ENCODE measurements at regions not wholly inside any gene's neighbourhood (a gene's known extent, or its start where the extent isn't known, plus 50 kb on each side); places are given as distances from the start of the nearest gene placed in this dataset.

DNA sequence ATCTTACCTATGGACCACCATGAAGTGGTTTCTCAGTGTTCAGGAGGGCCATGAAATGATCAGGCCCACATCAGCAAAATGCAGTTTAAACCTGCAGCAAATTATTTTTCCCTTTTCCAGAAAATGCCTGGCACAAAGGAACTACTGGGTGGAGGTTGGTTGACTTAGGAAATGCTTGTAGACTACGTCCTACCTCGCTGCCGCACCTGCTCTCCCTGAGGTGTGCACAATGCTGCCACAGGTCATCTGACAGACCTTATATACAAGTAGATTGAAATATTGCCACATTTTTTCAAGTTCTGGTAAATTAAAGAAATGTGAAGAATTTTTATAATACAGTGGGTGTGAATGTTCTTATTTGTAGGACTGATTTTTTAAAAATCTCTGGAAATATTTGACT is 166.7 kb upstream of the PDE4B start:
- H3K27me3 ChIP-seq (replicated peaks; ENCODE audit: insufficient read depth, low read depth, low read length, poor library complexity): no peaks in the 10 kb centered on the region
- ChIA-PET CTCF (no interaction called here), POLR2A (ENCODE audit: low non-redundant PET) (no interaction called here)
- BruUV-seq (replicated peaks): no TSS peak
- no peak for DNase-seq (ENCODE audit: low spot score)
- no peaks in the 10 kb centered on the region for H3K36me3 ChIP-seq (ENCODE audit: insufficient read depth, low read length, poor library complexity, severe bottlenecking)
- no peak overlapping the region for H3K27ac ChIP-seq (ENCODE audit: low read depth, low read length, poor library complexity, severe bottlenecking)
- H3K4me1 ChIP-seq (ENCODE audit: insufficient read depth, low read length, poor library complexity, severe bottlenecking): no peaks in the 10 kb centered on the region
- H3K9me3 ChIP-seq (ENCODE audit: low read depth, low read length, poor library complexity, severe bottlenecking): no peaks in the 10 kb centered on the region
- H3K4me3 ChIP-seq (ENCODE audit: low read depth, low read length, poor library complexity, severe bottlenecking): no peak overlapping the region
- intact Hi-C loops (cut with micrococcal nuclease; ENCODE audit: unreplicated experiment): no loop called here
- TF ChIP-seq CTCF (conservative IDR thresholded peaks at IDR 0.05; ENCODE audit: low read depth, low read length) (no peak), EZH2 (IDR thresholded peaks at IDR 0.05; ENCODE audit: borderline replicate concordance, low read depth, low read length, poor library complexity, severe bottlenecking) (no peak)

DNA sequence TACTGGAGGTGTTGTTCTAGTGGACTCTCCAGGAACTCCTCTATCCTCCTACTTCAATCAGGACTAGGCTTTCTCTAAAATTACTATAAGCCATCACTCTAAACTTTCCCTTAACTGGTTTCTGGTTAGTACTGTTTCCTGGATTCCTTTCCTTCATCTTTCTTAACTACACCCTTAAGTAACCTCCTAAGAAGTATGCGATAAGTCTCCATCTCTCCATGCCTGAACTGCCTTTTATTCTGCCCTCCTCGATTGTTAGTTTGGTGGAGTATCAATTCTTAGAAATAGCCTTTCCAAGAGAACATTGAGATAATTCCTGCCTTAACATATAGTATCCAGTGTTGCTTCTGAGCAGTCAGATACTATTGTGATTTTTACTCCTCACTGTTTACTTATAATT is 162.9 kb upstream of the PDE4B start:
- DNase-seq (ENCODE audit: low spot score): no peak
- intact Hi-C loops (cut with micrococcal nuclease; ENCODE audit: unreplicated experiment): no loop called here
- Histone ChIP-seq H3K27ac (ENCODE audit: low read depth, low read length, poor library complexity, severe bottlenecking) (no peak overlapping the region), H3K36me3 (ENCODE audit: insufficient read depth, low read length, poor library complexity, severe bottlenecking) (no peaks in the 10 kb centered on the region), H3K4me3 (ENCODE audit: low read depth, low read length, poor library complexity, severe bottlenecking) (no peak overlapping the region), H3K9me3 (ENCODE audit: low read depth, low read length, poor library complexity, severe bottlenecking) (no peaks in the 10 kb centered on the region), H3K27me3 (replicated peaks; ENCODE audit: insufficient read depth, low read depth, low read length, poor library complexity) (no peaks in the 10 kb centered on the region), H3K4me1 (ENCODE audit: insufficient read depth, low read length, poor library complexity, severe bottlenecking) (no peaks in the 10 kb centered on the region)
- no peak for TF ChIP-seq EZH2 (IDR thresholded peaks at IDR 0.05; ENCODE audit: borderline replicate concordance, low read depth, low read length, poor library complexity, severe bottlenecking)
- POLR2A ChIA-PET (ENCODE audit: low non-redundant PET): no interaction called here
- CTCF ChIA-PET: no interaction called here
- BruUV-seq (replicated peaks): no TSS peak

- H3K9me3 ChIP-seq (ENCODE audit: low read depth, low read length, poor library complexity, severe bottlenecking): no peaks in the 10 kb centered on the region
- TF ChIP-seq EZH2 (IDR thresholded peaks at IDR 0.05; ENCODE audit: borderline replicate concordance, low read depth, low read length, poor library complexity, severe bottlenecking): no peak
- intact Hi-C loops (cut with micrococcal nuclease; ENCODE audit: unreplicated experiment): no loop called here
- no peaks in the 10 kb centered on the region for H3K4me1 ChIP-seq (ENCODE audit: insufficient read depth, low read length, poor library complexity, severe bottlenecking)
- ChIA-PET POLR2A (ENCODE audit: low non-redundant PET) (no interaction called here), CTCF (no interaction called here)
- H3K27me3 ChIP-seq (replicated peaks; ENCODE audit: insufficient read depth, low read depth, low read length, poor library complexity): no peaks in the 10 kb centered on the region
- H3K4me3 ChIP-seq (ENCODE audit: low read depth, low read length, poor library complexity, severe bottlenecking): no peak overlapping the region
- no peak overlapping the region for H3K27ac ChIP-seq (ENCODE audit: low read depth, low read length, poor library complexity, severe bottlenecking)
- no peak for DNase-seq (ENCODE audit: low spot score)
- no TSS peak for BruUV-seq (replicated peaks)
- H3K36me3 ChIP-seq (ENCODE audit: insufficient read depth, low read length, poor library complexity, severe bottlenecking): no peaks in the 10 kb centered on the region
Observed at GRCh38 chr1:65630855-65631254, 161.8 kb upstream of the PDE4B start.

- no peak overlapping the region for H3K4me3 ChIP-seq (ENCODE audit: low read depth, low read length, poor library complexity, severe bottlenecking)
- no peak for TF ChIP-seq CTCF (conservative IDR thresholded peaks at IDR 0.05; ENCODE audit: low read depth, low read length)
- TF ChIP-seq EZH2 (IDR thresholded peaks at IDR 0.05; ENCODE audit: borderline replicate concordance, low read depth, low read length, poor library complexity, severe bottlenecking): no peak
- no TSS peak for BruUV-seq (replicated peaks)
- ChIA-PET CTCF (no interaction called here), POLR2A (ENCODE audit: low non-redundant PET) (no interaction called here)
- no peak overlapping the region for H3K27ac ChIP-seq (ENCODE audit: low read depth, low read length, poor library complexity, severe bottlenecking)
- no peak for DNase-seq (ENCODE audit: low spot score)
- intact Hi-C loops (cut with micrococcal nuclease; ENCODE audit: unreplicated experiment): no loop called here
- H3K27me3 ChIP-seq (replicated peaks; ENCODE audit: insufficient read depth, low read depth, low read length, poor library complexity): no peaks in the 10 kb centered on the region
- H3K4me1 ChIP-seq (ENCODE audit: insufficient read depth, low read length, poor library complexity, severe bottlenecking): no peaks in the 10 kb centered on the region
- H3K9me3 ChIP-seq (ENCODE audit: low read depth, low read length, poor library complexity, severe bottlenecking): no peaks in the 10 kb centered on the region
- no peaks in the 10 kb centered on the region for H3K36me3 ChIP-seq (ENCODE audit: insufficient read depth, low read length, poor library complexity, severe bottlenecking)
Observed at GRCh38 chr1:65632235-65632634, 160.5 kb upstream of the PDE4B start.

All from A673 (cell line).